ENCODE measurements at regions not wholly inside any gene's neighbourhood (a gene's known extent, or its start where the extent isn't known, plus 50 kb on each side); places are given as distances from the start of the nearest gene placed in this dataset.

DNA sequence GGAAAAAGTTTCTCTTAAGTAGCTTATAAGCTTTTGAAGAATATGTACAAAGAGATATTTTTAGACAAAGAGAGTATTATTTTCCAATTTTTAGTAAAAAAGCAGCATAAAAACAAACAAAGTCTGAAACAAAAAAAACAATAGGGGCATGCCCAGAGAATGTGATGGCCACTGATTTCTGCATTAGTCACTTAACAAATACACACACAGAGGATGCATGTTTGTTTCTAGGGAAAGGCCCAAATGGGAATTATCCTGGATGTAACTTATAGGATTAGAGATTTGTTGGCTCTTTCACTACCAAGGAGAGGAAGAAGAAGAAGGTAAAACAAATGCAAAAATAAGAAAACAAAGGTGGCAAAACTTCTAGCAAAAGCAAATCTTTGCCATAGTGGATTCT, 95.9 kb upstream of the SCOC start:
- DNase-seq = no peak

- DNase-seq = no peak
Measured at GRCh38 chr4:140271553-140271952, 101.9 kb upstream of the SCOC start.

DNA sequence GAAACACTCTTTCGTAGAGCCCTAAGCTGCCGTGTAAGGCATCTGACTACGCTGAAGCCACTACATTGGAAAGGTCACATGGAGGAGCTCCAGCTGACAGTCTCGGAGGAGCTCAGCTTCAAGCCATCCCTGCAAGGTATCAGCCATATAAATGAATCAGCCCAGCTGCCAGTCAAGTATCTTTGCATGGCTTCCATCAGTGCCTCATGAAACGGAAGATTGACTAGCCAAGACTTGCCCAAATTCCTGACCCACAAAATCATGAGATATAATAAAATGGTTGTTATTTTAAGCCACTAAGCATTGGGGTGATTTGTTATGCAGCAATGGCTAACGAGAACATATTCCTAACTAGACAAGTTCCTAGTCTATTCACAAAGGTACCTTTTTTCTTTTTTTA, 104.1 kb upstream of the SCOC start:
- DNase-seq = no peak

- DNase-seq = no peak
Measured at GRCh38 chr4:140268186-140268841, 105.1 kb upstream of the SCOC start.

- no peak for DNase-seq
Measured at GRCh38 chr4:140267576-140267975, 105.9 kb upstream of the SCOC start.

DNA sequence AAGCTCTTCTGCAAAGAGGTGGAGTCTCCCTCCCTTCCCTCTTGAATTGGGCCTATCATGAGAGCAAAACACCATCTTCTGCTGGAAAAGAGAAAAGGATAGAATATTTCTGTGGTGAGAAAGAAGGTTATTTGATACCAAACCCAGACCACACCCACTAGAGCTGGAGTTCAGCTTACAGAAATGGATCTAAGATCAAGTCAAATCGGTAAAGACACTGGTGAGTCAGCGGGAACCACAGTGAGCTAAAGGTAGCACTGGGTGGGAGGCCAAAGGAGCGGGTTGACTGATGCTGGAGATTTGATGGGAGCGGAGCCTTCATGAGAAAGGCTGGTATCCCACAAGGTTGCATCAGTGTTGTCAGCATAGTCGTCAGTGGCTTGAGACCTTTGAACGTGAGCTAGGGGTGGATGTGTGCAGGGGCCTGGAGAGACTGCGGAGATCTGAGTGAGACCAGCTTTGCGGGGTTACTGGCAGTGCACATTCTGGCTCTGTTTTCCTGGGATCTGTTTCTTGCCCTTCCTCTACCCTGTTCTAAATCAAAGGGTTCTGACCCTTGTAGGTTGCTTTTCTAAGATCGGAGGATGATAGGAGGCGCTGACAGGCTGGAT, 106.4 kb upstream of the SCOC start:
- no peak for DNase-seq

- DNase-seq = no peak
Measured at GRCh38 chr4:140260227-140260626, 106.2 kb upstream of the MAML3 start.

DNA sequence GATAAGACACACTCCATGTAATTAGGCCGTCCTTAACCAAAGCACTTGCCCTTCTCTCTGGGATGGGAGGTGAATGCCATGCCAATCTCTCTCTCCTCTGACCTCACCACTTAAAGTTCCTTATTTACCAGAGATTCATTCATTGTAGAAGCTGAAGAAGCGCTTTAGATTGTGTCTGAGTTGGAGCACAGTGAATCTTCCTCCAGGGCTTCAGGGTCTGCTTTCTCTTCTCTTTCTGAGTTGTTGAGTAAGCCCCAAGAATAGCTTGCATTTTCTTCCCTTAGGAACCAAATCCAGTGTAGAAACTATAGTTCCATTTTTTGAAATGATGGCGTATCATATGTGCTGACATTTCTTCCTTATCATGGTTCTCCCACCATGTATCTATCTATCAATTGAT, 104.5 kb upstream of the MAML3 start:
- no peak for DNase-seq

GRCh38 chr4:140257461-140258305, 103.7 kb upstream of the MAML3 start:
- DNase-seq = no peak

DNA sequence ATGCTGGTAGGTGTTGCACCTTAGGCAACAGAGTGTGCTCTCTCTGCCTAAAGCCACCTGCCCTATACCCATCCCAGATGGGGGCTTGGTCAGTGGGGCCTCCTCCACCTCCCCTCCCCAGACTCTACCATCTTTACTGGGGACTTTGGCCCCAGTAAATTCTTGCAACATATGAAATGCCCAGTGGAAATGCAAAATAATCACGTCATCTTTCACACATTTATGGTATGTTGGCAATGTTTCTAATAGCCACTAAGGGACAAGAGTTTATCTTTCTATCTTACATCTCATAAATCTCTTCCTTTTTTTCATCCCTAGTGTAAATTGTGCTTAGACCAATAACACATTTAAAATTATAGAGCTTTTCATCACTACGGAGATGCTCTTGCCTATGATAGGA, 103.0 kb upstream of the MAML3 start:
- no peak for DNase-seq

GRCh38 chr4:140256335-140256734, 102.4 kb upstream of the MAML3 start:
- no peak for DNase-seq

GRCh38 chr4:140255927-140256326, 101.9 kb upstream of the MAML3 start:
- DNase-seq = no peak

- DNase-seq = no peak
Measured at GRCh38 chr4:140255467-140255866, 101.5 kb upstream of the MAML3 start.

GRCh38 chr4:140254651-140255299, 100.8 kb upstream of the MAML3 start:
- no peak for DNase-seq

- DNase-seq = no peak
Measured at GRCh38 chr4:140253556-140254027, 99.6 kb upstream of the MAML3 start.

DNA sequence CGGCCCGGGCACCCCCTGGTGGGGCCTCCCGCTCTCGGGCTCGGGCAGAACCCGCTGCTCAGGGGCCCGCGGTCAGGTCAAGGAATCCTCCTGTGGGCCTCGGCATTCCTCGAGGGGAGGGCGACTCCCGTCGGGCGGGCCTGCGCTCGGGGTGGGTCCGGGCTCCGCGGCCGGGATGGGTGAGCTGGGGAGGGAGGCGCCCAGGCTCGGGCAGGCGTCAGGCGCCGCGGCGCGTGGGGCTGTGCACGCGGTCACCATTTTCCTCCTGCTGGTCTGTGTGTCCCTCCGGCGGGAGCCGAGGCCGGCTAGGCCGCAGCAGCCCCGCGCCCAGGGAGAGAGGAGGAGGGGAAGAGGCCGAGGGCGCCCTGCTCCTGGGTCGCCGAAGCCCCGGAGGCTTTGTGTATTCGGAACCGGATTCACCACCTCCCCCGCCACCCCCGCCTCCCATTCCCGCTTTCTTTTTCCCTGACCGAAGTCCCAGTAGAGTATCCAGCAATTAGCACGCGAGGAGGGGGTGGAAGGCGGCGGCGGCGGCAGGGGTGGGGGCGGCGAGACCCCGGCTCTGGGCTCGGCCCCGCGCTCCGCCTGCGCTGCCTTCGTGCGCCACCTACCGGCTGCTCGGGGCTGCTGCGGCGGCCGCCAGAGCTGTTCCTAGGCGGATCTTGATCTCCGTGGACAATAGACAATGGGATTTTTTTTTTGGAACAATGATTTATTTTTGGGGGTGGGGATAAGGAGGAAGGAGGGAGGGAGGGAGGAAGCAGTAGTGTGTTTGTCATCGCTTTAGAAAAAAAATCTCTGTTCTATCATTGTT, 99.0 kb upstream of the MAML3 start:
- DNase-seq = peak; percentile 52 to 57

- DNase-seq = no peak
Measured at GRCh38 chr4:140252141-140252741, 98.3 kb upstream of the MAML3 start.

- no peak for DNase-seq
Measured at GRCh38 chr4:140251571-140251970, 97.6 kb upstream of the MAML3 start.

DNA sequence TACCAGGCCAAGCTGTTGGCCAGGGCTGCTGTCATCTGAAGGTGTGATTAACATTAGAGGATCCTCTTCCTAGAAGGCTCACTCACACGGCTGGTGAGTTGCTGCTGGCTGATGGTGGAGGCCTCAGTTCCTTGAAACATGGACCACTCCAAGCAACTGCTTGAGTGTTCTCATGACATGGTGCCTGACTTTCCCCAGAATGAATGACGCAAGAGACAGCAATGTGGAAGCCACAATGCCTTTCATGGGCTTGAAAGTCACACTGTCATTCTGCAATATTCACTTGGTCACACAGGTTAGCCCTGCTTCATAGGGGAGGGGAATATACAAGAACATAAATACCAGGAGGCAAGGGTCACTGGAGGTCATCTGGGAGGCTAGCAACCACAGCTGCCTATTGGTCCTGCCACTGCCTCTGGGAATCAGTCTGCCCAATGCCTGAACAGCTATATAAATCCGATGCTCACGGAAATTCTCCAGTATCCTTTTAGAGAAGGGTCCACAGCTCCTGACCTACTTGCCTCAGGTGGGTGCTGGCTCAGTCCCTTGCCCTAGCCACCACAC, 97.1 kb upstream of the MAML3 start:
- no peak for DNase-seq

GRCh38 chr4:140249351-140249750, 95.4 kb upstream of the MAML3 start:
- no peak for DNase-seq

- no peak for DNase-seq
Measured at GRCh38 chr4:140247237-140247636, 93.3 kb upstream of the MAML3 start.

- no peak for DNase-seq
Measured at GRCh38 chr4:140246216-140246615, 92.2 kb upstream of the MAML3 start.

Data from activated CD4-positive, alpha-beta T cell treated with anti-CD3 and anti-CD28 coated beads, Interleukin-2, amount 50 U/mL, for 4 hours (primary cell).